Sigmoid colon (tissue), 6 donors: ENCODE measurements at regions not wholly inside any gene's neighbourhood (a gene's known extent, or its start where the extent isn't known, plus 50 kb on each side); places are given as distances from the start of the nearest gene placed in this dataset.
"Not testable (repeated sequence)": the region's sequence is repeated elsewhere in the genome, so short reads cannot be mapped to it uniquely, and the experiment has no call there.

Experiments used
- DNase-seq: peaks from one replicate; pipeline ENCODE4 v3.0.0-alpha.2; 2019
- H3K27ac ChIP-seq, 4 donors: fragments of 200-600 bp; sonication (generic); one replicate each; pipeline ENCODE4 v1.5.1; 2016 to 2019; ENCODE audit warnings: mild to moderate bottlenecking in 1 of 4
- H3K27me3 ChIP-seq, 3 donors: fragments of 200-600 bp; sonication (generic); one replicate each; pipeline ENCODE4 v1.5.1; 2019; ENCODE audit warnings: mild to moderate bottlenecking in 1 of 3
- H3K36me3 ChIP-seq, 4 donors: fragments of 200-600 bp; sonication (generic); one replicate each; pipeline ENCODE4 v1.5.1; 2016 to 2019
- H3K4me1 ChIP-seq, 4 donors: fragments of 200-600 bp; sonication (generic); one replicate each; pipeline ENCODE4 v1.5.1; 2017 to 2019
- H3K4me3 ChIP-seq, 4 donors: fragments of 200-600 bp; sonication (generic); one replicate each; pipeline ENCODE4 v1.5.1; 2017 to 2019; ENCODE audit warnings: mild to moderate bottlenecking in 2 of 4, moderate library complexity in 1 of 4
- H3K9me3 ChIP-seq, 4 donors: fragments of 200-600 bp in 3 of 4; sonication (generic) in 3 of 4; one replicate each; pipeline versions ENCODE4 v1.5.1 to v1.6.1; 2013 to 2019
- CTCF ChIP-seq, 4 experiments: fragments of 450-650 bp in 3 of 4; fragments of 200-600 bp in 1 of 4; IDR thresholded peaks; one replicate each; pipeline ENCODE4 v1.5.1; 2016 to 2019; ENCODE audit warnings: antibody characterized with exemption in 4 of 4, mild to moderate bottlenecking in 3 of 4, moderate library complexity in 2 of 4
- EP300 ChIP-seq, 4 donors: sonication (generic); formaldehyde crosslinking; IDR thresholded peaks; one replicate each; pipeline ENCODE4 v1.6.1; 2017; ENCODE audit warnings: antibody characterized with exemption in 4 of 4
- POLR2A ChIP-seq, 2 donors: fragments of 450-650 bp; IDR thresholded peaks; one replicate each; pipeline ENCODE4 v1.6.1; 2016; ENCODE audit warnings: antibody characterized with exemption in 2 of 2, mild to moderate bottlenecking in 2 of 2, moderate library complexity in 2 of 2
- POLR2AphosphoS5 ChIP-seq, 4 donors: sonication (generic); formaldehyde crosslinking; IDR thresholded peaks; one replicate each; pipeline ENCODE4 v1.6.1; 2017; ENCODE audit warnings: antibody characterized with exemption in 4 of 4
- WGBS, 2 donors: extraction: QIAGEN DNeasy Blood & Tissue Kit; methylation state at CpG; one replicate each; pipeline ENCODE4 v1.1.7; 2013; 5-methylcytosine and 5-hydroxymethylcytosine counted together
- intact Hi-C: fragments of 100-400 bp; cut with DNase I; formaldehyde crosslinking; loops from one replicate; pipeline ENCODE4 v1.15.1; 2023
- donor health status: healthy with polysubstance abuse.
- donor health status: healthy.

DNA sequence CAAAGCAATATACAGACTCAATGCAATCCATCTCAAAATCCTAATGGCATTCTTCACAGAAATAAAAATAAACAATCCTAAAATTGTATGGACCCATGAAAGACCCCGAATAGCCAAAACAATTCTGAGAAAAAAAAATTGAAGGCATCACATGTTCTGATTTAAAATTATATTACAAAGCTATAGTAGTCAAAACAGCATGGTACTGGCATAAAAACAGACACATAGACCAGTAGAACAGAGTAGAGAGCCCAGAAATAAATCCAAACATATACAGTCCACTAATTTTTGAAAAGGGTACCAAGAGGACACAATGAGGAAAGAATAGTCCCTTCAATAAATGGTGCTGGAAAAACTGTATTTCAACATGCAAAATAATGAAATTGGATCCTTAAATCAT is 70.4 kb upstream of the THRB start:
- 71 to 81% methylated on average over 1 of the region's 1 CpG for WGBS, 2 donors
- Histone ChIP-seq H3K4me1 (no peaks in the 10 kb centered on the region), H3K36me3 (no peaks in the 10 kb centered on the region), H3K4me3 (no peak overlapping the region), H3K27me3 (no peaks in the 10 kb centered on the region), H3K9me3 (no peaks in the 10 kb centered on the region), H3K27ac (no peak overlapping the region)
- no peak for TF ChIP-seq POLR2A (IDR thresholded peaks at IDR 0.05)
- no peak for TF ChIP-seq POLR2AphosphoS5 (IDR thresholded peaks at IDR 0.05)
- TF ChIP-seq EP300 (IDR thresholded peaks at IDR 0.05) = no peak
- TF ChIP-seq CTCF (IDR thresholded peaks at IDR 0.05) = no peak
- intact Hi-C loops = no loop called here
- DNase-seq = no peak

GRCh38 chr3:24565656-24566055 is 71.0 kb upstream of the THRB start:
- TF ChIP-seq POLR2A (IDR thresholded peaks at IDR 0.05) = no peak
- TF ChIP-seq EP300 (IDR thresholded peaks at IDR 0.05) = no peak
- no peak for TF ChIP-seq CTCF (IDR thresholded peaks at IDR 0.05)
- no peaks in the 10 kb centered on the region for H3K36me3 ChIP-seq
- H3K27me3 ChIP-seq = no peaks in the 10 kb centered on the region
- no peak overlapping the region for H3K4me3 ChIP-seq
- intact Hi-C loops = no loop called here
- H3K4me1 ChIP-seq = no peaks in the 10 kb centered on the region
- no peaks in the 10 kb centered on the region for H3K9me3 ChIP-seq
- H3K27ac ChIP-seq = no peak overlapping the region
- no peak for DNase-seq
- WGBS, 2 donors = 91 to 93% methylated on average over 1 of the region's 1 CpG

DNA sequence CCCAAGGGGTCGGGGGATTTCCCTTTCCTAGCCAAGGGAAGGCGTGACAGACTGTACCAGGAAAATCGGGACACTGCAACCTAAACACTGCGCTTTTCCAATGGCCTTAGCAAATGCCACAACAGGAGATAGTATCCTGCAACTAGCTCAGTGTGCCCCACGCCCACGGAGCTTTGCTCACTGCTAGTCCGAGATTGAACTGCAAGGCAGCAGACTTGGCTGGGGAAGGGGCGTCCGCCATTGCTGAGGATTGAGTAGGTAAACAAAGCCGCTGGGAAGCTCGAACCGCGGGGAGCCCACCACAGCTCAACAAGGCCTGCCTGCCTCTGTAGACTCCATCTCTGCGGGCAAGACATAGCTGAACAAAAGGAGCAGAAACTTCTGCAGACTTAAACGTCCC is 72.3 kb upstream of the THRB start:
- Histone ChIP-seq H3K9me3 (peaks cover 0 to 6% (median 0%) of the 10 kb centered on the region in 4 donors), H3K4me3 (no peak overlapping the region), H3K27ac (no peak overlapping the region), H3K27me3 (no peaks in the 10 kb centered on the region), H3K36me3 (no peaks in the 10 kb centered on the region), H3K4me1 (no peaks in the 10 kb centered on the region)
- WGBS, 2 donors = 93 to 95% methylated on average over 15 of the region's 15 CpGs
- DNase-seq = no peak
- TF ChIP-seq EP300 (IDR thresholded peaks at IDR 0.05) (no peak), POLR2AphosphoS5 (IDR thresholded peaks at IDR 0.05) (no peak), CTCF (IDR thresholded peaks at IDR 0.05) (no peak), POLR2A (IDR thresholded peaks at IDR 0.05) (no peak)
- intact Hi-C loops = no loop called here

GRCh38 chr3:24572409-24572808 is 77.8 kb upstream of the THRB start:
- H3K9me3 ChIP-seq, DNase-seq, H3K36me3 ChIP-seq, H3K4me3 ChIP-seq, H3K27ac ChIP-seq, intact Hi-C loops, H3K4me1 ChIP-seq, H3K27me3 ChIP-seq: not testable (repeated sequence)
- WGBS, 2 donors = 89 to 96% methylated on average over 6 of the region's 6 CpGs

DNA sequence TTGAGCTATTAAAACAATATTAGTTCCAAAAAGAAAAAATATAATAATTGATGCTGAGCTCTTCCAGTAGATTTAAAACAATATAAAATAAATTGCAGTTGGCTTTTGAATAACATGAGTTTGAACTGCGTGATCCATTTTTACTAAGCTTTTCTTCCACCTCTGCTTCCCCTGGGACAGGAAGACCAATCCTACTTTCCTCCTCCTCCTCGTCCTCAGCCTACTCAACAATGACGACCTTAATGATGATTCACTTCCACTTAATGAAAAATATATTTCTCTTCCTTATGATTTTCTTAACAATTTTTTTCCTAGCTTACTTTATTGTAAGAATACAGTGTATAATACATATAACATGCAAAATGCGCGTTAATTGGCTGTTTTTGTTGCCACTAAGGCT is 78.9 kb upstream of the THRB start:
- Histone ChIP-seq H3K36me3 (no peaks in the 10 kb centered on the region), H3K9me3 (peaks cover 0 to 6% (median 0%) of the 10 kb centered on the region in 4 donors), H3K27me3 (no peaks in the 10 kb centered on the region), H3K4me1 (no peaks in the 10 kb centered on the region), H3K4me3 (no peak overlapping the region), H3K27ac (no peak overlapping the region)
- WGBS, 2 donors = 89 to 90% methylated on average over 5 of the region's 5 CpGs
- TF ChIP-seq CTCF (IDR thresholded peaks at IDR 0.05) (no peak), EP300 (IDR thresholded peaks at IDR 0.05) (no peak), POLR2AphosphoS5 (IDR thresholded peaks at IDR 0.05) (no peak), POLR2A (IDR thresholded peaks at IDR 0.05) (no peak)
- intact Hi-C loops = no loop called here
- DNase-seq = no peak
